Endothelial cell (in vitro differentiated cells): ENCODE measurements at regions not wholly inside any gene's neighbourhood (a gene's known extent, or its start where the extent isn't known, plus 50 kb on each side); places are given as distances from the start of the nearest gene placed in this dataset.
"Not testable (repeated sequence)": the region's sequence is repeated elsewhere in the genome, so short reads cannot be mapped to it uniquely, and the experiment has no call there.

Experiments
- DNase-seq: peaks from one replicate; pipeline ENCODE4 v3.0.0; 2021; ENCODE audit warnings: low spot score
- H3K27ac Mint-ChIP-seq: one replicate; pipeline ENCODE4 v1.8.0; 2021; ENCODE audit warnings: mixed read lengths, inconsistent platforms; ENCODE audit not compliant: unreplicated experiment
- H3K27me3 Mint-ChIP-seq: one replicate; pipeline ENCODE4 v1.8.0; 2021; ENCODE audit warnings: mild to moderate bottlenecking, moderate library complexity, mixed read lengths, inconsistent platforms; ENCODE audit not compliant: unreplicated experiment
- H3K36me3 Mint-ChIP-seq: one replicate; pipeline ENCODE4 v1.8.0; 2021; ENCODE audit warnings: mild to moderate bottlenecking, low read depth, mixed read lengths, inconsistent platforms; ENCODE audit not compliant: unreplicated experiment
- H3K4me1 Mint-ChIP-seq: one replicate; pipeline ENCODE4 v1.8.0; 2021; ENCODE audit warnings: mild to moderate bottlenecking, mixed read lengths, inconsistent platforms; ENCODE audit not compliant: unreplicated experiment
- H3K4me3 Mint-ChIP-seq: one replicate; pipeline ENCODE4 v1.8.0; 2021; ENCODE audit warnings: mild to moderate bottlenecking, mixed read lengths, inconsistent platforms; ENCODE audit not compliant: unreplicated experiment
- H3K9me3 Mint-ChIP-seq: one replicate; pipeline ENCODE4 v1.8.0; 2021; ENCODE audit warnings: mixed read lengths, inconsistent platforms; ENCODE audit not compliant: unreplicated experiment
- CTCF ChIP-seq: fragments of 200-600 bp; sonication (generic); IDR thresholded peaks from one replicate; pipeline ENCODE4 v1.5.0; 2021; ENCODE audit warnings: antibody characterized with exemption; ENCODE audit not compliant: unreplicated experiment

DNA sequence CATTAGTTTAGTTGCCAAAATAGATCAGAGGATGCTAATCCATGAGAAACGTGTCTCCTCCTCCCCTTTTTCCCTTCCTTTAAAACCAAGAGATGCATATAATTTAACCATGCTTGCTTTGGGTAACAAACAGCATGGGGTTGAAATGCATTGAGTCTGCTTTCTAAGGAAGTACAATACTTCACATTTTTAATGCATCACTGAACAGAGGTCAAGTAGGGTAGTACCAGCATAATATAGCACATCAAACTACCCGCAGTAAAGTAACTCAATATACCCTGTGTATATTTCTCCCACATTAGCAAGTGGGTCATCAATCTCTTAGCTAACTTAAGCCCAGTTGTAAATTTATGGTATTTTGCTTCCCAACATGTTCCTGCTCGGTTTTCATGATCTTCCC, 239.3 kb upstream of the SEMA3C start:
- Mint-ChIP-seq H3K36me3 (no peaks in the 10 kb centered on the region), H3K27ac (no peak overlapping the region), H3K27me3 (no peaks in the 10 kb centered on the region), H3K4me3 (no peak overlapping the region), H3K4me1 (no peaks in the 10 kb centered on the region), H3K9me3 (no peaks in the 10 kb centered on the region)
- no peak for TF ChIP-seq CTCF
- no peak for DNase-seq

- H3K9me3 Mint-ChIP-seq, result no peaks in the 10 kb centered on the region
- H3K27ac Mint-ChIP-seq, result no peak overlapping the region
- no peaks in the 10 kb centered on the region for H3K36me3 Mint-ChIP-seq
- no peak overlapping the region for H3K4me3 Mint-ChIP-seq
- H3K4me1 Mint-ChIP-seq, result no peaks in the 10 kb centered on the region
- DNase-seq, result no peak
- TF ChIP-seq CTCF, result no peak
- no peaks in the 10 kb centered on the region for H3K27me3 Mint-ChIP-seq
Measured at GRCh38 chr7:81155654-81156373, 237.0 kb upstream of the SEMA3C start.

GRCh38 chr7:81154565-81154964, 235.7 kb upstream of the SEMA3C start:
- DNase-seq, result no peak
- H3K9me3 Mint-ChIP-seq, result no peaks in the 10 kb centered on the region
- H3K4me3 Mint-ChIP-seq, result no peak overlapping the region
- no peaks in the 10 kb centered on the region for H3K36me3 Mint-ChIP-seq
- TF ChIP-seq CTCF, result no peak
- H3K4me1 Mint-ChIP-seq, result no peaks in the 10 kb centered on the region
- no peak overlapping the region for H3K27ac Mint-ChIP-seq
- H3K27me3 Mint-ChIP-seq, result no peaks in the 10 kb centered on the region

DNA sequence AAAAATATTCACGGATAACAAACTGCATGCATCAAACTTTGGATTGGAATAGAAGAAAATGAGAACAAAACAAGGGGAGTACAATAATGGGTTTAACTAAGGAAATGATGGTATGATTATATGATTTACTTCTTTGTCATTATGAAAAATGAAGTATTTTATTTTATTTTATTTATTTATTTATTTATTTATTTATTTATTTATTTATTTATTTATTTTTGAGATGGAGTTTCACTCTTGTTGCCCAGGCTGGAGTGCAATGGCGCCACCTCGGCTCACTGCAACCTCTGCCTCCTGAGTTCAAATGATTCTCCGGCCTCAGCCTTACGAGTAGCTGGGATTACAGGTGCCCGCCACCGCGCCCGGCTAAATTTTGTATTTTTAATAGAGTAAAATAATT, 234.1 kb upstream of the SEMA3C start:
- not testable (repeated sequence) for H3K36me3 Mint-ChIP-seq, H3K4me3 Mint-ChIP-seq, DNase-seq, H3K27ac Mint-ChIP-seq, H3K9me3 Mint-ChIP-seq, H3K4me1 Mint-ChIP-seq, H3K27me3 Mint-ChIP-seq

DNA sequence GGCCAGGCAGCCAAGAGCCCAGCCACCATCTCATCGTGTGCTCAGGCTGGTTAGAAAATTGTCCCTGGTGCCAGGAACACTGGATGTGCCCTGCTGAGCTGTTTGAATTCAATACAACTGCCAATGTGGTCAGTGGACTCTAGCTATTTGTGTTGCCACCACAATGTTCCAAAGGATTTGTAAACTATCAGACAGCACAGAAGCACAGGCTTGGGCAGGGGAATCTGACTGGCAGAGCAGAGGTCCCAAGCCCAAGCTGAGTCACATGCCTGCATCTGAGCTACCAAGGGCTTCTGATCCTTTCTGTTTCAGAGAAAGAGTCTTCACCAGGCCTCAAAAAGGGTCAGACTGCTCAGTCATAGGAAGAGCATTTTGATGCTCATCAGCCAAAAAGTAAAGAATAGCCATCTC, 232.1 kb upstream of the SEMA3C start:
- DNase-seq, result no peak
- H3K36me3 Mint-ChIP-seq, result no peaks in the 10 kb centered on the region
- no peaks in the 10 kb centered on the region for H3K9me3 Mint-ChIP-seq
- no peaks in the 10 kb centered on the region for H3K4me1 Mint-ChIP-seq
- H3K27me3 Mint-ChIP-seq, result no peaks in the 10 kb centered on the region
- H3K27ac Mint-ChIP-seq, result no peak overlapping the region
- H3K4me3 Mint-ChIP-seq, result no peak overlapping the region
- TF ChIP-seq CTCF, result no peak
